Sigmoid colon (tissue), 6 donors: ENCODE measurements at regions not wholly inside any gene's neighbourhood (a gene's known extent, or its start where the extent isn't known, plus 50 kb on each side); places are given as distances from the start of the nearest gene placed in this dataset.

Experiments
- DNase-seq: peaks from one replicate; pipeline ENCODE4 v3.0.0-alpha.2; 2019
- H3K27ac ChIP-seq, 4 donors: fragments of 200-600 bp; sonication (generic); one replicate each; pipeline ENCODE4 v1.5.1; 2016 to 2019; ENCODE audit warnings: mild to moderate bottlenecking in 1 of 4
- H3K27me3 ChIP-seq, 3 donors: fragments of 200-600 bp; sonication (generic); one replicate each; pipeline ENCODE4 v1.5.1; 2019; ENCODE audit warnings: mild to moderate bottlenecking in 1 of 3
- H3K36me3 ChIP-seq, 4 donors: fragments of 200-600 bp; sonication (generic); one replicate each; pipeline ENCODE4 v1.5.1; 2016 to 2019
- H3K4me1 ChIP-seq, 4 donors: fragments of 200-600 bp; sonication (generic); one replicate each; pipeline ENCODE4 v1.5.1; 2017 to 2019
- H3K4me3 ChIP-seq, 4 donors: fragments of 200-600 bp; sonication (generic); one replicate each; pipeline ENCODE4 v1.5.1; 2017 to 2019; ENCODE audit warnings: mild to moderate bottlenecking in 2 of 4, moderate library complexity in 1 of 4
- H3K9me3 ChIP-seq, 4 donors: fragments of 200-600 bp in 3 of 4; sonication (generic) in 3 of 4; one replicate each; pipeline versions ENCODE4 v1.5.1 to v1.6.1; 2013 to 2019
- EP300 ChIP-seq, 4 donors: sonication (generic); formaldehyde crosslinking; IDR thresholded peaks; one replicate each; pipeline ENCODE4 v1.6.1; 2017; ENCODE audit warnings: antibody characterized with exemption in 4 of 4
- POLR2A ChIP-seq, 2 donors: fragments of 450-650 bp; IDR thresholded peaks; one replicate each; pipeline ENCODE4 v1.6.1; 2016; ENCODE audit warnings: antibody characterized with exemption in 2 of 2, mild to moderate bottlenecking in 2 of 2, moderate library complexity in 2 of 2
- POLR2AphosphoS5 ChIP-seq, 4 donors: sonication (generic); formaldehyde crosslinking; IDR thresholded peaks; one replicate each; pipeline ENCODE4 v1.6.1; 2017; ENCODE audit warnings: antibody characterized with exemption in 4 of 4
- WGBS, 2 donors: extraction: QIAGEN DNeasy Blood & Tissue Kit; methylation state at CpG; one replicate each; pipeline ENCODE4 v1.1.7; 2013; 5-methylcytosine and 5-hydroxymethylcytosine counted together
- intact Hi-C: fragments of 100-400 bp; cut with DNase I; formaldehyde crosslinking; loops from one replicate; pipeline ENCODE4 v1.15.1; 2023
- TF ChIP-seq, protein P1 (sequence below), 4 experiments: fragments of 450-650 bp in 3 of 4; fragments of 200-600 bp in 1 of 4; IDR thresholded peaks; one replicate each; pipeline ENCODE4 v1.5.1; 2016 to 2019; ENCODE audit warnings: antibody characterized with exemption in 4 of 4, mild to moderate bottlenecking in 3 of 4, moderate library complexity in 2 of 4
- donor health status: healthy with polysubstance abuse.
- donor health status: healthy.

DNA sequence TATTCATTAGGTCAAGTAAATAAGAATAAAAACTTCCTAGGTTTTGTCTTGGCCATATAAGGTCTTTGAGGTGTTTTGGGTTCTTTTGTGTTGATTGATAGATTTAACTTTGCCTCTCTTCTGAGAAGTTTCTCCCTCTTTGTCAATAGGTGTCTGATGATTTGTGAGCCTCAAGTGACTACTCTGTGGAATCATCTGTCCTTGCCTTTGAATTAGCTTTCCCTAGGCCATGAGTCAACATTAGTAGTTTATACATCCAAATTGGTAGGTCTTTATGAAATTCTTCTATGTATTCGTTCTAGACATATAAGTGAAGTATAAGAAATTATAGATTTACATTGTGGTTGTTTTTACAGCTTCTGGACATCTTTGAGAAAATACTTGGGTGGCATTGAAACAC lies 864.4 kb downstream of the USP25 start:
- TF ChIP-seq EP300 (IDR thresholded peaks at IDR 0.05), result no peak
- TF ChIP-seq POLR2AphosphoS5 (IDR thresholded peaks at IDR 0.05), result no peak
- TF ChIP-seq, protein P1, sequence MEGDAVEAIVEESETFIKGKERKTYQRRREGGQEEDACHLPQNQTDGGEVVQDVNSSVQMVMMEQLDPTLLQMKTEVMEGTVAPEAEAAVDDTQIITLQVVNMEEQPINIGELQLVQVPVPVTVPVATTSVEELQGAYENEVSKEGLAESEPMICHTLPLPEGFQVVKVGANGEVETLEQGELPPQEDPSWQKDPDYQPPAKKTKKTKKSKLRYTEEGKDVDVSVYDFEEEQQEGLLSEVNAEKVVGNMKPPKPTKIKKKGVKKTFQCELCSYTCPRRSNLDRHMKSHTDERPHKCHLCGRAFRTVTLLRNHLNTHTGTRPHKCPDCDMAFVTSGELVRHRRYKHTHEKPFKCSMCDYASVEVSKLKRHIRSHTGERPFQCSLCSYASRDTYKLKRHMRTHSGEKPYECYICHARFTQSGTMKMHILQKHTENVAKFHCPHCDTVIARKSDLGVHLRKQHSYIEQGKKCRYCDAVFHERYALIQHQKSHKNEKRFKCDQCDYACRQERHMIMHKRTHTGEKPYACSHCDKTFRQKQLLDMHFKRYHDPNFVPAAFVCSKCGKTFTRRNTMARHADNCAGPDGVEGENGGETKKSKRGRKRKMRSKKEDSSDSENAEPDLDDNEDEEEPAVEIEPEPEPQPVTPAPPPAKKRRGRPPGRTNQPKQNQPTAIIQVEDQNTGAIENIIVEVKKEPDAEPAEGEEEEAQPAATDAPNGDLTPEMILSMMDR (IDR thresholded peaks at IDR 0.05), result no peak
- TF ChIP-seq POLR2A (IDR thresholded peaks at IDR 0.05), result no peak
- intact Hi-C loops, result no loop called here
- 80 to 84% methylated on average over 1 of the region's 1 CpG for WGBS, 2 donors
- H3K4me3 ChIP-seq, result no peak overlapping the region
- H3K9me3 ChIP-seq, result no peaks in the 10 kb centered on the region
- no peaks in the 10 kb centered on the region for H3K36me3 ChIP-seq
- no peaks in the 10 kb centered on the region for H3K4me1 ChIP-seq
- no peak overlapping the region for H3K27ac ChIP-seq
- no peaks in the 10 kb centered on the region for H3K27me3 ChIP-seq
- no peak for DNase-seq

DNA sequence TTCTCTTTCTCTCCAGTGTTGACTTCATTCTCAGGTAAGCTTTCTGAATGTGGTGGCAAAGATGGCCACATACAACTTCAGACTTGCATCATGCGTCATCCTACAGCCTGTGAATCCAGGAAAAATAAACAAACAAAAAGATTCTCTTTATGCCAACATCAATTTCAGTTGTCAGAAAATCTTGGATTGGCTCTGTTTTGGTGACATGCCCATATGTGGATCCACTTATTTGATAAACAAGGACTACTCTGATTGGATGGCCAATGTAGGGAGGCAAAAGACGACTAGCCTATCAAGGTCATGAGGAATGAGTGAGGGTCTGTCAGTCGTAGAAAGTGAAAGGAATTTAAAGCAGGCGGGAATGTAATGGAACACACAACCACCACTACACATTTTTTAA lies 866.6 kb downstream of the USP25 start:
- WGBS, 2 donors, result 86 to 88% methylated on average over 4 of the region's 4 CpGs
- TF ChIP-seq POLR2AphosphoS5 (IDR thresholded peaks at IDR 0.05), result no peak
- no peak for TF ChIP-seq EP300 (IDR thresholded peaks at IDR 0.05)
- TF ChIP-seq POLR2A (IDR thresholded peaks at IDR 0.05), result no peak
- TF ChIP-seq, protein P1 (IDR thresholded peaks at IDR 0.05), result no peak
- Histone ChIP-seq H3K9me3 (no peaks in the 10 kb centered on the region), H3K27me3 (no peaks in the 10 kb centered on the region), H3K4me3 (no peak overlapping the region), H3K27ac (no peak overlapping the region), H3K4me1 (no peaks in the 10 kb centered on the region), H3K36me3 (no peaks in the 10 kb centered on the region)
- intact Hi-C loops, result no loop called here
- DNase-seq, result no peak

- Histone ChIP-seq H3K4me1 (no peaks in the 10 kb centered on the region), H3K27ac (no peak overlapping the region), H3K4me3 (no peak overlapping the region), H3K36me3 (no peaks in the 10 kb centered on the region), H3K27me3 (no peaks in the 10 kb centered on the region), H3K9me3 (no peaks in the 10 kb centered on the region)
- no peak for DNase-seq
- TF ChIP-seq, protein P1 (IDR thresholded peaks at IDR 0.05), result no peak
- TF ChIP-seq POLR2AphosphoS5 (IDR thresholded peaks at IDR 0.05), result no peak
- no peak for TF ChIP-seq POLR2A (IDR thresholded peaks at IDR 0.05)
- TF ChIP-seq EP300 (IDR thresholded peaks at IDR 0.05), result no peak
- intact Hi-C loops, result no loop called here
- WGBS, 2 donors, result 77 to 83% methylated on average over 7 of the region's 7 CpGs
Observed at GRCh38 chr21:16597753-16598152, 868.0 kb downstream of the USP25 start.

DNA sequence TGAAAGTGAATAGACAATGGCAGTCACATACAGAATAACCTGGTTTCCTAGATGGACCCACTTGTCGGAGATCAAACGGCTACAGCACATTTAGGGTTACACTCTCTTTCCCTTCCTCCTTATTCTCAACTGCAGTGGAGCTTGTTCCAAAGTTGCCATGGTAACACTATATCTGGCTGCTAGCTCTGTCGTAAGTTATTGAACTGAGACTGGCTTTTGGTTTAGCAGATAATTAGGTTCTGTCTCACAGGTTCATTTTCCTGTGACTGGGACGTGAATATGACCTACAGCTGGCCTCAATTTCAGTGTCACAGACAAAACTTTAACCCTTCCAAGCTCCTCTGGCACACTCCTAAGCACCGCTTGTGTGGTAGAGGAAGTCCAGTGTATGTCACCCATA lies 875.8 kb downstream of the USP25 start:
- Histone ChIP-seq H3K36me3 (no peaks in the 10 kb centered on the region), H3K4me3 (no peak overlapping the region), H3K27me3 (no peaks in the 10 kb centered on the region), H3K27ac (no peak overlapping the region), H3K4me1 (no peaks in the 10 kb centered on the region), H3K9me3 (no peaks in the 10 kb centered on the region)
- DNase-seq, result no peak
- intact Hi-C loops, result no loop called here
- TF ChIP-seq EP300 (IDR thresholded peaks at IDR 0.05), result no peak
- no peak for TF ChIP-seq POLR2A (IDR thresholded peaks at IDR 0.05)
- TF ChIP-seq POLR2AphosphoS5 (IDR thresholded peaks at IDR 0.05), result no peak
- TF ChIP-seq, protein P1 (IDR thresholded peaks at IDR 0.05), result no peak
- 50 to 62% methylated on average over 5 of the region's 5 CpGs for WGBS, 2 donors

DNA sequence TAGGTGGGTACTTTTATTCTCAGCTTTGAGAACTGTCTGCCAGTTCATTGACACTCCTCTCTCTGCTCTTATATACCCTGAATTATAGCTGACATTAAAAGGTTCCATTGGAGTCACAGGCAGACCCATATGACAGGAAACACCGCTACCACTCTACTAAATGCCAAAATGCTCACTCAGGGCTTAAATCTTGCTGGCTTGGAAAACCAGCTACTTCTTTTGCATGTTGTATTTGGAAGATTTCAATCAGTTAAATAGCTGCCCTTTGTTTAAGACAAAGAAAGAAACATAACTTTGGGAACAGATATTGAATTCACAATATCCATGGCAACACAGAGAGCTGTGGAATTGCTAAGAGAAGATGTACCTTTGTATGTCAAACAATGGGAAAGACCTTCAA lies 876.5 kb downstream of the USP25 start:
- TF ChIP-seq POLR2A (IDR thresholded peaks at IDR 0.05), result no peak
- no peak for TF ChIP-seq POLR2AphosphoS5 (IDR thresholded peaks at IDR 0.05)
- no peak for TF ChIP-seq EP300 (IDR thresholded peaks at IDR 0.05)
- TF ChIP-seq, protein P1 (IDR thresholded peaks at IDR 0.05), result no peak
- DNase-seq, result no peak
- intact Hi-C loops, result no loop called here
- Histone ChIP-seq H3K27ac (no peak overlapping the region), H3K4me1 (no peaks in the 10 kb centered on the region), H3K36me3 (no peaks in the 10 kb centered on the region), H3K27me3 (no peaks in the 10 kb centered on the region), H3K4me3 (no peak overlapping the region), H3K9me3 (no peaks in the 10 kb centered on the region)
- WGBS, 2 donors, result 89 to 93% methylated on average over 1 of the region's 1 CpG
